HepG2 (cell line): ENCODE measurements at regions not wholly inside any gene's neighbourhood (a gene's known extent, or its start where the extent isn't known, plus 50 kb on each side); places are given as distances from the start of the nearest gene placed in this dataset.

Experiments used
- ATAC-seq: fragments of 200-7000 bp; cut with Tn5 transposase; 3 replicates; pipeline ENCODE4 v1.9.1; 2020; ENCODE audit warnings: mild to moderate bottlenecking, moderate library complexity
- BruUV-seq: library from RNA; stranded (reverse); fragments of 400-500 nt; replicated peaks from 2 replicates; lab custom pipeline; 2021; lab: Mats Ljungman, UMichigan
- CTCF ChIA-PET: fragments of 300-600 bp; formaldehyde crosslinking; extraction: SDS; loops from one replicate; lab custom pipeline; 2021; ENCODE audit warnings: low total read pairs, inconsistent platforms, low intra/inter-chr PET ratio; lab: Yijun Ruan, JAX
- POLR2A ChIA-PET: fragments of 350-600 bp; sonication (Branson Sonifier 250); formaldehyde crosslinking; loops from one replicate; lab custom pipeline; 2020; ENCODE audit warnings: antibody characterized with exemption, inconsistent platforms; lab: Yijun Ruan, JAX
- DNase-seq: peaks from one replicate; pipeline ENCODE4 v3.0.0-alpha.2; 2015; ENCODE audit warnings: low spot score
- FAIRE-seq: peaks from 3 replicates; lab custom pipeline; 2011; peaks lifted over from hg19 to GRCh38; lab: Jason Lieb, UNC
- H2AFZ ChIP-seq: one replicate; pipeline ENCODE4 v1.6.1; 2011; ENCODE audit warnings: low read length, inconsistent platforms
- H3K27ac ChIP-seq: fragments of 300-600 bp; 3 replicates; pipeline ENCODE4 v1.8.0; 2011; ENCODE audit warnings: mixed run types, mild to moderate bottlenecking, mixed read lengths, low read length, inconsistent platforms; ENCODE audit not compliant: insufficient read depth; ENCODE audit errors: extremely low read length
- H3K27me3 ChIP-seq, 2 experiments: fragments of 200-600 bp in 1 of 2; 2 replicates in 1 of 2; 3 replicates in 1 of 2; pipeline versions ENCODE4 v1.6.0 to v1.8.0; 2011; ENCODE audit warnings: low read length in 2 of 2, mild to moderate bottlenecking in 2 of 2, moderate library complexity in 2 of 2, inconsistent platforms in 1 of 2; ENCODE audit not compliant: insufficient read depth in 2 of 2, control insufficient read depth in 1 of 2
- H3K36me3 ChIP-seq, 2 experiments: fragments of 200-600 bp in 1 of 2; replicated peaks in 1 of 2; 2 replicates in 1 of 2; 3 replicates in 1 of 2; pipeline versions ENCODE4 v1.5.1 to v1.8.0; 2011; ENCODE audit warnings: low read length in 2 of 2, inconsistent platforms in 1 of 2; ENCODE audit not compliant: insufficient read depth in 2 of 2, control insufficient read depth in 1 of 2
- H3K4me1 ChIP-seq: 2 replicates; pipeline ENCODE4 v1.5.1; 2012; ENCODE audit warnings: low read length, inconsistent platforms; ENCODE audit not compliant: insufficient read depth
- H3K4me2 ChIP-seq: 2 replicates; pipeline ENCODE4 v1.6.0; 2011; ENCODE audit warnings: low read depth, low read length, inconsistent platforms
- H3K4me3 ChIP-seq, 3 experiments: fragments of 200-600 bp in 1 of 3; sonication (generic), shearing (Covaris generic) in 1 of 3; replicated peaks in 1 of 3; 2 replicates each; pipeline ENCODE4 v1.5.1; 2011 to 2016; ENCODE audit warnings: low read length in 3 of 3, inconsistent platforms in 2 of 3, low read depth in 2 of 3, mild to moderate bottlenecking in 2 of 3, control low read depth in 1 of 3, mixed read lengths in 1 of 3; ENCODE audit not compliant: insufficient read depth in 1 of 3
- H3K79me2 ChIP-seq: one replicate; pipeline ENCODE4 v1.6.1; 2011; ENCODE audit warnings: low read length, inconsistent platforms; ENCODE audit not compliant: insufficient read depth
- H3K9ac ChIP-seq: 2 replicates; pipeline ENCODE4 v1.6.0; 2011; ENCODE audit warnings: mild to moderate bottlenecking, low read depth, low read length, inconsistent platforms; ENCODE audit not compliant: insufficient read depth
- H3K9me3 ChIP-seq: 2 replicates; pipeline ENCODE4 v1.5.1; 2012; ENCODE audit warnings: mild to moderate bottlenecking, low read length
- H4K20me1 ChIP-seq: 2 replicates; pipeline ENCODE4 v1.6.0; 2011; ENCODE audit warnings: inconsistent platforms, mild to moderate bottlenecking, low read length, moderate library complexity; ENCODE audit not compliant: insufficient read depth
- ATM ChIP-seq: fragments of 450-650 bp; IDR thresholded peaks from 2 replicates; pipeline ENCODE4 v1.7.1; 2017; ENCODE audit warnings: mild to moderate bottlenecking, borderline replicate concordance
- EHMT2 ChIP-seq: fragments of 200-600 bp; sonication (generic); IDR thresholded peaks from 2 replicates; pipeline ENCODE4 v1.7.0; 2017; ENCODE audit warnings: antibody characterized with exemption, low read depth, low read length, borderline replicate concordance
- MTF2 ChIP-seq: sonication (generic); formaldehyde crosslinking; IDR thresholded peaks from 2 replicates; pipeline ENCODE4 v1.5.0; 2020; ENCODE audit warnings: missing genetic modification reagents, borderline replicate concordance
- PHF8 ChIP-seq: sonication (generic); formaldehyde crosslinking; IDR thresholded peaks from 2 replicates; pipeline ENCODE4 v1.5.0; 2020; ENCODE audit warnings: missing genetic modification reagents
- SALL2 ChIP-seq: sonication (generic); formaldehyde crosslinking; IDR thresholded peaks from 2 replicates; pipeline ENCODE4 v1.8.1; 2023; ENCODE audit warnings: mild to moderate bottlenecking, missing genetic modification reagents, inconsistent platforms
- ZNF10 ChIP-seq: sonication (generic); formaldehyde crosslinking; IDR thresholded peaks from 2 replicates; pipeline ENCODE4 v1.4.0; 2020; ENCODE audit warnings: mild to moderate bottlenecking, low read depth, missing genetic modification reagents, borderline replicate concordance
- ZNF124 ChIP-seq: sonication (generic); formaldehyde crosslinking; IDR thresholded peaks from 2 replicates; pipeline ENCODE4 v1.4.0; 2020; ENCODE audit warnings: missing genetic modification reagents
- ZNF235 ChIP-seq: sonication (generic); formaldehyde crosslinking; IDR thresholded peaks from 2 replicates; pipeline ENCODE4 v1.8.1; 2023; ENCODE audit warnings: mild to moderate bottlenecking, missing genetic modification reagents, borderline replicate concordance
- ZNF274 ChIP-seq: sonication (generic); formaldehyde crosslinking; IDR thresholded peaks from 2 replicates; pipeline ENCODE4 v1.5.1; 2020; ENCODE audit warnings: mild to moderate bottlenecking, missing genetic modification reagents
- ZNF350 ChIP-seq: sonication (generic); formaldehyde crosslinking; IDR thresholded peaks from 2 replicates; pipeline ENCODE4 v1.4.0; 2020; ENCODE audit warnings: mild to moderate bottlenecking, low read depth, missing genetic modification reagents, borderline replicate concordance
- ZNF354B ChIP-seq: sonication (generic); formaldehyde crosslinking; IDR thresholded peaks from 2 replicates; pipeline ENCODE4 v1.8.0; 2022; ENCODE audit warnings: mild to moderate bottlenecking, missing genetic modification reagents
- ZNF530 ChIP-seq: sonication (generic); formaldehyde crosslinking; IDR thresholded peaks from 2 replicates; pipeline ENCODE4 v1.5.0; 2020; ENCODE audit warnings: low read depth, mild to moderate bottlenecking, missing genetic modification reagents
- ZNF768 ChIP-seq: sonication (generic); formaldehyde crosslinking; IDR thresholded peaks from 2 replicates; pipeline ENCODE4 v1.4.0; 2020; ENCODE audit warnings: missing genetic modification reagents
- in situ Hi-C: cut with HindIII; loops from 2 replicates; pipeline ENCODE4 v1.10.0; 2017; ENCODE audit warnings: low pct_unique_long_range_greater_than_20kb; ENCODE audit not compliant: extremely low pct_ligation_motif_present
- intact Hi-C: fragments of 100-400 bp; cut with micrococcal nuclease; formaldehyde crosslinking; loops from one replicate; pipeline ENCODE4 v1.10.0; 2022; ENCODE audit not compliant: unreplicated experiment
- TF ChIP-seq, protein P1 (sequence below): sonication (generic); formaldehyde crosslinking; IDR thresholded peaks from 2 replicates; pipeline ENCODE4 v1.5.0; 2020; ENCODE audit warnings: mild to moderate bottlenecking, missing genetic modification reagents, moderate library complexity
- TF ChIP-seq, protein P2 (sequence below): sonication (generic); formaldehyde crosslinking; IDR thresholded peaks from 2 replicates; pipeline ENCODE4 v1.4.0; 2020; ENCODE audit warnings: missing genetic modification reagents
- TF ChIP-seq, protein P3 (sequence below): sonication (generic); formaldehyde crosslinking; IDR thresholded peaks from 2 replicates; pipeline ENCODE4 v1.8.1; 2023; ENCODE audit warnings: mild to moderate bottlenecking, missing genetic modification reagents, borderline replicate concordance
- TF ChIP-seq, protein P4 (sequence below): sonication (generic); formaldehyde crosslinking; IDR thresholded peaks from 2 replicates; pipeline ENCODE4 v1.9.0; 2021; ENCODE audit warnings: missing genetic modification reagents, borderline replicate concordance
- TF ChIP-seq, protein P5 (sequence below): sonication (generic); formaldehyde crosslinking; IDR thresholded peaks from 2 replicates; pipeline ENCODE4 v1.4.0; 2020; ENCODE audit warnings: missing genetic modification reagents, borderline replicate concordance

DNA sequence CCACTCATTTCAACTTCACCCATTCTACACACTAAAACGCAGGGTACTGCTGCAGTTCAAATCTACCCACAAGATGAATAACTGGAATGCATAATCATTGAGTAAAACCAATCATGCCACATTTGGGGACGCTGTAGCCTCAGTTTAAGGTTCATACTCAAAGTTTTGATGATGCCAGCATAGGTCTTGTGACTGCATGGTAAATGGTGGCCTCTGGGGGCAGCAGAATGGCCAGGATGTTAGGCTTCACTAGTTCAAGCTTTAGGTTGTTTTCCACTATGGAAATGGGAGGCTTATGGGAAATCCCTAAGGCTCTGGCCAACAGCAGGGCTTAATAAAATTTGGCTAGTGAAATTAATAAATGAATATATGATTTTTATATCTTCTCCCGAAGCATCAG is 104.3 kb upstream of the TSC22D2 start (continued):
- TF ChIP-seq, protein P1, sequence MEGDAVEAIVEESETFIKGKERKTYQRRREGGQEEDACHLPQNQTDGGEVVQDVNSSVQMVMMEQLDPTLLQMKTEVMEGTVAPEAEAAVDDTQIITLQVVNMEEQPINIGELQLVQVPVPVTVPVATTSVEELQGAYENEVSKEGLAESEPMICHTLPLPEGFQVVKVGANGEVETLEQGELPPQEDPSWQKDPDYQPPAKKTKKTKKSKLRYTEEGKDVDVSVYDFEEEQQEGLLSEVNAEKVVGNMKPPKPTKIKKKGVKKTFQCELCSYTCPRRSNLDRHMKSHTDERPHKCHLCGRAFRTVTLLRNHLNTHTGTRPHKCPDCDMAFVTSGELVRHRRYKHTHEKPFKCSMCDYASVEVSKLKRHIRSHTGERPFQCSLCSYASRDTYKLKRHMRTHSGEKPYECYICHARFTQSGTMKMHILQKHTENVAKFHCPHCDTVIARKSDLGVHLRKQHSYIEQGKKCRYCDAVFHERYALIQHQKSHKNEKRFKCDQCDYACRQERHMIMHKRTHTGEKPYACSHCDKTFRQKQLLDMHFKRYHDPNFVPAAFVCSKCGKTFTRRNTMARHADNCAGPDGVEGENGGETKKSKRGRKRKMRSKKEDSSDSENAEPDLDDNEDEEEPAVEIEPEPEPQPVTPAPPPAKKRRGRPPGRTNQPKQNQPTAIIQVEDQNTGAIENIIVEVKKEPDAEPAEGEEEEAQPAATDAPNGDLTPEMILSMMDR (CRISPR knock-in tag) = peak; percentile 31
- TF ChIP-seq ATM = no peak
- no peak for TF ChIP-seq SALL2

DNA sequence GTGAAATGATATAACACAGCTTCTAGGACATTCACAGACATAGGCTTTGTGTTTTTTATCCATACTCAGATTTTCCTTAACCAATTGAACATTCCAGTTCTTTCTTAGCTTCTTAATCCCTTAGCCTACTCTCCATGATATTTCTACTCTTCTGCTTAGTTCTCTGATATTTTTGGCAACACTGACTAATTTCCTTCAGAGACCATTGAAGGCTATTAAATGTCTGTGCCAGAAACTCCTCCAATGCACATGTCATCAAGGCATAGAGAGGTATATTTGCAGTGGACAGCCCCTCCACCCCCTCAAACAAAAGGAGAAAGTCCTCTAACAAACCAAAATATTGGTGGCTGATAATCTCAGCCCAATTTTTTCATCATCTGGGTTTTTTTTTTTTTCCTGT is 105.9 kb upstream of the TSC22D2 start:
- no TSS peak for BruUV-seq
- DNase-seq (no peak), ATAC-seq (no peak), FAIRE-seq (no peak)
- ChIA-PET CTCF (no interaction called here), POLR2A (no interaction called here)
- H3K79me2 ChIP-seq = no peaks in the 10 kb centered on the region
- no peak overlapping the region for H3K4me2 ChIP-seq
- in situ Hi-C loops (no loop called here), intact Hi-C loops (loop anchor here (5.0 kb wide), 1 partner anchor 195 kb away; no protein-coding TSS in a partner anchor)
- H3K27me3 ChIP-seq = no peaks in the 10 kb centered on the region
- no peaks in the 10 kb centered on the region for H3K9me3 ChIP-seq
- H2AFZ ChIP-seq = no peak overlapping the region
- H3K4me1 ChIP-seq = no peaks in the 10 kb centered on the region
- H4K20me1 ChIP-seq = no peaks in the 10 kb centered on the region
- no peak overlapping the region for H3K9ac ChIP-seq
- no peak for TF ChIP-seq ZNF10 (CRISPR knock-in tag)
- TF ChIP-seq ZNF274 (CRISPR knock-in tag) = no peak
- TF ChIP-seq ZNF530 (CRISPR knock-in tag) = no peak
- no peak for TF ChIP-seq ZNF350 (CRISPR knock-in tag)
- TF ChIP-seq EHMT2 = no peak
- no peak for TF ChIP-seq ZNF768
- no peak for TF ChIP-seq PHF8
- TF ChIP-seq ZNF124 (CRISPR knock-in tag) = no peak
- TF ChIP-seq MTF2 (CRISPR knock-in tag) = no peak
- TF ChIP-seq ZNF235 (CRISPR knock-in tag) = no peak
- TF ChIP-seq, protein P2, sequence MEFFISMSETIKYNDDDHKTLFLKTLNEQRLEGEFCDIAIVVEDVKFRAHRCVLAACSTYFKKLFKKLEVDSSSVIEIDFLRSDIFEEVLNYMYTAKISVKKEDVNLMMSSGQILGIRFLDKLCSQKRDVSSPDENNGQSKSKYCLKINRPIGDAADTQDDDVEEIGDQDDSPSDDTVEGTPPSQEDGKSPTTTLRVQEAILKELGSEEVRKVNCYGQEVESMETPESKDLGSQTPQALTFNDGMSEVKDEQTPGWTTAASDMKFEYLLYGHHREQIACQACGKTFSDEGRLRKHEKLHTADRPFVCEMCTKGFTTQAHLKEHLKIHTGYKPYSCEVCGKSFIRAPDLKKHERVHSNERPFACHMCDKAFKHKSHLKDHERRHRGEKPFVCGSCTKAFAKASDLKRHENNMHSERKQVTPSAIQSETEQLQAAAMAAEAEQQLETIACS = no peak
- no peak for TF ChIP-seq ZNF354B (CRISPR knock-in tag)
- TF ChIP-seq, protein P3, sequence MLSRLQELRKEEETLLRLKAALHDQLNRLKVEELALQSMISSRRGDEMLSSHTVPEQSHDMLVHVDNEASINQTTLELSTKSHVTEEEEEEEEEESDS = no peak
- TF ChIP-seq, protein P4, sequence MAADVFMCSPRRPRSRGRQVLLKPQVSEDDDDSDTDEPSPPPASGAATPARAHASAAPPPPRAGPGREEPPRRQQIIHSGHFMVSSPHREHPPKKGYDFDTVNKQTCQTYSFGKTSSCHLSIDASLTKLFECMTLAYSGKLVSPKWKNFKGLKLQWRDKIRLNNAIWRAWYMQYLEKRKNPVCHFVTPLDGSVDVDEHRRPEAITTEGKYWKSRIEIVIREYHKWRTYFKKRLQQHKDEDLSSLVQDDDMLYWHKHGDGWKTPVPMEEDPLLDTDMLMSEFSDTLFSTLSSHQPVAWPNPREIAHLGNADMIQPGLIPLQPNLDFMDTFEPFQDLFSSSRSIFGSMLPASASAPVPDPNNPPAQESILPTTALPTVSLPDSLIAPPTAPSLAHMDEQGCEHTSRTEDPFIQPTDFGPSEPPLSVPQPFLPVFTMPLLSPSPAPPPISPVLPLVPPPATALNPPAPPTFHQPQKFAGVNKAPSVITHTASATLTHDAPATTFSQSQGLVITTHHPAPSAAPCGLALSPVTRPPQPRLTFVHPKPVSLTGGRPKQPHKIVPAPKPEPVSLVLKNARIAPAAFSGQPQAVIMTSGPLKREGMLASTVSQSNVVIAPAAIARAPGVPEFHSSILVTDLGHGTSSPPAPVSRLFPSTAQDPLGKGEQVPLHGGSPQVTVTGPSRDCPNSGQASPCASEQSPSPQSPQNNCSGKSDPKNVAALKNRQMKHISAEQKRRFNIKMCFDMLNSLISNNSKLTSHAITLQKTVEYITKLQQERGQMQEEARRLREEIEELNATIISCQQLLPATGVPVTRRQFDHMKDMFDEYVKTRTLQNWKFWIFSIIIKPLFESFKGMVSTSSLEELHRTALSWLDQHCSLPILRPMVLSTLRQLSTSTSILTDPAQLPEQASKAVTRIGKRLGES (CRISPR knock-in tag) = no peak
- TF ChIP-seq, protein P5, sequence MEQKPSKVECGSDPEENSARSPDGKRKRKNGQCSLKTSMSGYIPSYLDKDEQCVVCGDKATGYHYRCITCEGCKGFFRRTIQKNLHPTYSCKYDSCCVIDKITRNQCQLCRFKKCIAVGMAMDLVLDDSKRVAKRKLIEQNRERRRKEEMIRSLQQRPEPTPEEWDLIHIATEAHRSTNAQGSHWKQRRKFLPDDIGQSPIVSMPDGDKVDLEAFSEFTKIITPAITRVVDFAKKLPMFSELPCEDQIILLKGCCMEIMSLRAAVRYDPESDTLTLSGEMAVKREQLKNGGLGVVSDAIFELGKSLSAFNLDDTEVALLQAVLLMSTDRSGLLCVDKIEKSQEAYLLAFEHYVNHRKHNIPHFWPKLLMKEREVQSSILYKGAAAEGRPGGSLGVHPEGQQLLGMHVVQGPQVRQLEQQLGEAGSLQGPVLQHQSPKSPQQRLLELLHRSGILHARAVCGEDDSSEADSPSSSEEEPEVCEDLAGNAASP = no peak
- H3K4me3 ChIP-seq = no peak overlapping the region
- H3K36me3 ChIP-seq = no peaks in the 10 kb centered on the region
- H3K27ac ChIP-seq = no peak overlapping the region
